LNCaP clone FGC (cell line): ENCODE measurements at regions not wholly inside any gene's neighbourhood (a gene's known extent, or its start where the extent isn't known, plus 50 kb on each side); places are given as distances from the start of the nearest gene placed in this dataset.

Source experiments
- DNase-seq: peaks from one replicate; pipeline ENCODE4 v3.0.0-alpha.2; 2011; ENCODE audit warnings: low read depth
- H3K4me3 ChIP-seq: 2 replicates; pipeline ENCODE4 v1.5.1; 2011; ENCODE audit warnings: mild to moderate bottlenecking, low read depth, low read length, control low read depth
- TF ChIP-seq, protein P1 (sequence below): IDR thresholded peaks from 2 replicates; pipeline ENCODE4 v1.5.1; 2012; ENCODE audit warnings: mild to moderate bottlenecking; ENCODE audit not compliant: control insufficient read depth, insufficient read depth; ENCODE audit errors: extremely low read depth

DNA sequence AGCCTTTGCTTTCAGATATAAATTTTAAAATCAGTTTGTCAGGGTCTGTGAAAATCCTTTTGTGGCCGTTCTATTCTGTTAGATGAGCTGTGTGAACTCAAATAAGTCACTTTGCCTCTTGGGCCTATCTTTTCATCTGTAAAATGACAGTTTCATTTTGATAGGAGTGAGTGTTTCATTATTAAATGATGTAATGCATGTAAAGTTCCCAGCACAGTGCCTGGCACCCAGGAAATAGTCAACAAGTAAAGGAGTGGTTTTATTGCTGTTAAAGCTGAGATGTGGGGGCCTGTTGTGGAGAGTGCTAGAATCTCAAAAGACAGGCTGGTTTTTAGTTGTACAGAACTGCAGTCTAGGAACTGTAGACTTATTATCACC is 394.5 kb upstream of the CFAP20DC start:
- H3K4me3 ChIP-seq: no peak overlapping the region
- no peak for DNase-seq
- TF ChIP-seq, protein P1, sequence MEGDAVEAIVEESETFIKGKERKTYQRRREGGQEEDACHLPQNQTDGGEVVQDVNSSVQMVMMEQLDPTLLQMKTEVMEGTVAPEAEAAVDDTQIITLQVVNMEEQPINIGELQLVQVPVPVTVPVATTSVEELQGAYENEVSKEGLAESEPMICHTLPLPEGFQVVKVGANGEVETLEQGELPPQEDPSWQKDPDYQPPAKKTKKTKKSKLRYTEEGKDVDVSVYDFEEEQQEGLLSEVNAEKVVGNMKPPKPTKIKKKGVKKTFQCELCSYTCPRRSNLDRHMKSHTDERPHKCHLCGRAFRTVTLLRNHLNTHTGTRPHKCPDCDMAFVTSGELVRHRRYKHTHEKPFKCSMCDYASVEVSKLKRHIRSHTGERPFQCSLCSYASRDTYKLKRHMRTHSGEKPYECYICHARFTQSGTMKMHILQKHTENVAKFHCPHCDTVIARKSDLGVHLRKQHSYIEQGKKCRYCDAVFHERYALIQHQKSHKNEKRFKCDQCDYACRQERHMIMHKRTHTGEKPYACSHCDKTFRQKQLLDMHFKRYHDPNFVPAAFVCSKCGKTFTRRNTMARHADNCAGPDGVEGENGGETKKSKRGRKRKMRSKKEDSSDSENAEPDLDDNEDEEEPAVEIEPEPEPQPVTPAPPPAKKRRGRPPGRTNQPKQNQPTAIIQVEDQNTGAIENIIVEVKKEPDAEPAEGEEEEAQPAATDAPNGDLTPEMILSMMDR: no peak

DNA sequence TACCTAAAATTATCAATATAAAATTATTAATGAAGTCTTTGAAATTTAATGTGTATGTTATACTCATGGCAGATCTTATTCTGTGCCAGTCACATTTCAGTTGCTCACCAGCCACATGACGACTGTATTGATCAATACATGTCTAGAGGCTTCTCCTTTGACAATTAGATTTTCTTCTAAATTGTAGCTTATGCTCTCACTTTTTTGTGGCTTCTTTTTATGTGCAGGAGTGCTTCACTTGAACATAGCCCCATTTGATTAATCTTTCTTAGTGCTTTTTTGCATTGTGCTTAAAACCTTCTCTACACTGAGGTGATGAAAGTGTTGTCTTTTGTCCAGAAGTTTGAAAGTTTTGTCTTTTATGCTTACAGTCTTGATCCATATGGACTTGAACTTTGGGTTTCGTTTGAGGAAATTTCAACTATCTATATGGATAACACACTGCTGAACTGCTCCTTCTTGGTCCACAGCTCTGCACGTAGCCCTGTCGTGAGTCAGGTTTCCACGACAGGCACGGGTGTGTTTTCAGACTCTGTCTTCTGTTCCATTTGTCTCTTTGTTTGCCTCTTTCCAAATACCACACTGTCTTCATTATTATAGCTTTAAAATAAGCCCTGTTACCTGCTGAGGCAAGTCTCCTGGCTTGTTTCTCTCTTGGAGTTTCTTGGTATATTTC is 393.9 kb upstream of the CFAP20DC start:
- TF ChIP-seq, protein P1: no peak
- no peak for DNase-seq
- no peak overlapping the region for H3K4me3 ChIP-seq

DNA sequence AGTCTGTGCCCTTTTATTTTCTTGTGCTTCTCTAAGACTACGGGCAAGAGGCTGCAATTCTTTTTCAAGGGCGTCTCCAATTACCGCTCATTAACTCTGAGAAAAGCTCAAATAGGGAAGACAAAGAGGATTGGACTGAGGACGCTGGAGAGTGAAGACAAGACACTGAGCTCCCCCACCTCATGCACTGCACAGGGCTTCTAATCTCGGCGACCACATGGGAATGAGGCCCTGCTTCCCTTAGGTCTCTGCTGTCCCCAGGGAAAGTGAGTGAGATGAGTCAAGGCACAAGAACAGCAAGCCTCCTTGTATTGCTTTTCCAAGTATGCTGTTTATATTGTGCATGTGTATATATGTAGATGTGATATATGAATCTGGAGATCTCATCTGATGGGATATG is 392.2 kb upstream of the CFAP20DC start:
- TF ChIP-seq, protein P1: no peak
- no peak for DNase-seq

DNA sequence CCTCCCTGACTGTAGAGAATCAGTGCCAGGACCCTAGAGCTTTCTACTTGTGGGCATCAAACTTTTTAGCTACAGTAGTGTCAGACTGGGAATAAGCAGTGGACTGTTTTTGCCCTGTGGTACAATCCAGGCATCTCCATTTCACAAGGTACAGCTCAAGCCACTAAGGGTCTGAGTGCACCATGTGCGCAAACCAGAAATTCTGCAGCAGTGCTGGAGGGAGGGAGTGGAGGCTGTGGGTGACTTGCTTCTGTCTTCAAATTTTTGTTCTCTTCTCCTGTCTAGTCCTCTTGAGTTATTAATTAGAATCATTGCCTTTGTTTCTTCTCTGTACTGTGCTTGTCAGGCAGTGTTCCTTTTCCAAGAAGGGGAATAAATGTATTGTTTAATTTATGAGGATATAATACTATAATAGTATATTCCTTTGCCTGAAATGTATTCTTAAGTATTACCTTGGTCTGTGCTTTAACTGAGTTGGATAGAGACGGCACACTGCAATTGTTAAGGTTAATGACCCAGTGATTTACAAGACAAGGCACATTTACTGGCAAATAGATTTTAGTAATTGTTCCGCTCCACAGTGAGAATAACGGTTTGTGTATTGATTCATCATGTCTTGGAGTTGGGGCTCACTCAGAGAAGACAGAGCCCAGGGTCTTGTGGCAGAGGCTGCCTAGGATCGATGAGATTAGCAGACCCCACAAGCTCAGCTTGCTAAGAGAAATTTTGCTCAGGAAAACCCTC is 390.6 kb upstream of the CFAP20DC start:
- H3K4me3 ChIP-seq: no peak overlapping the region
- TF ChIP-seq, protein P1: peak; percentile 14; the same call in 1 of the 2 replicates
- no peak for DNase-seq

More for the DNA sequence above, 392.2 kb upstream of the CFAP20DC start:
- H3K4me3 ChIP-seq: no peak overlapping the region

DNA sequence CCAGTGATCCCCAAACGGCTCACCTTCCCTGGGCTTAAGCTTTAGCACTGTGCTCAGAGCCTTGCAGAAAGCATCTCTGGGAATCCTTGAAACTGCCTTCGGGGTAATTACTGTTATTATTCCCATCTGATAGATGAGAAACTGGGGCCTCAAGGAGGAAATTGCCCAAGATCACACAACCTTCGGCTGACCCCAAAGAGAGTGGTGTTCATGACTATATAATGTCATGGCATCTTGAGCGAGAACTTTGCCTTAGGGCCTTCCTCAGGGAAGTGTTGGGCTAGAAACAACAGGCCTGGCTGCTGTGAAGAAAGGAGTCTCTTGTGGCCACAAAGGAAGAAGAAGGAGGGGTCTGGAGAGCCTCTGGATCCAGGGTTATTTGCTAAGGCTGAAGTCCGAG is 388.7 kb upstream of the CFAP20DC start:
- TF ChIP-seq, protein P1: no peak
- H3K4me3 ChIP-seq: no peak overlapping the region
- no peak for DNase-seq

DNA sequence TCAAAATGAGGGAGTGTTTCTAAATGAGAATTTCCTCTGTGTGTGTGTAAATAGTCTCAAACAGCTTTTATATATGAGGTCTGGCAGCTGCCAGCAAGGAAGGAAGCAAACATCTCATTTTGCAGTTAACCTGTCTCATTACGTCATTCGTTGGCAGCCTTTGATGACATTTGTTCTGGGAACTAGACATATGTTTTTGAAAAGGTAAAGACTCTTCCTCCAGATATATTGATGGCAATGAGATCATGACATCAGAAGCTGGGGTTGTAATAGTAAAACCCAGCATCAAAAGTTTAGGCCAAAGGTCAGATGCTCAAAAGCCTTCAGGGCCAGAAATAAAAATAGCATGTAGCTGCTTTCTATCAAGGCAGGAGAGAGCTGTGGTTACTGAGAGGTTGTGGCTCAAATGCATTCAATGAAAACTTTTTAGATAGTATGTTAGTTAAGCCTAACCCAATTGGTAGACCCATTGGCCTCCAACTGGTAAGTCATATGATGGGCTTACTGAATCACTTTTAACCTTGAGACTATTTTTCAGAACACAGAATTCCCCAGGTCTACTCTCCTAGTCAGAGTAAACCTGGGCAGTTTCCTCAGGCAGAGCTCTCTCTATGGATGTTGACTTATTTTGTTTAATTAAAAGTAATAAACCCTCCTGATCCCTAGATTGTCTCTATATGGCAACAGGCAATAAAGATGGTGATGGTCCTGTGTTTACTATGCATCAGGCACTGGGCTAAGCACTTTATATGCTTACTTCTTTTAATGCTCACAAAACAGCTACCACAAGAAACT is 386.5 kb upstream of the CFAP20DC start:
- no peak overlapping the region for H3K4me3 ChIP-seq
- DNase-seq: peak; percentile 71
- TF ChIP-seq, protein P1: no peak
